Retinal pigment epithelial cell (primary cell): ENCODE measurements at regions not wholly inside any gene's neighbourhood (a gene's known extent, or its start where the extent isn't known, plus 50 kb on each side); places are given as distances from the start of the nearest gene placed in this dataset.
"Not testable (repeated sequence)": the region's sequence is repeated elsewhere in the genome, so short reads cannot be mapped to it uniquely, and the experiment has no call there.

Experiments
- DNase-seq: peaks from one replicate; pipeline ENCODE4 v3.0.0-alpha.2; 2010; ENCODE audit warnings: low read depth
- H3K4me3 ChIP-seq: 2 replicates; pipeline ENCODE4 v1.5.1; 2011; ENCODE audit warnings: mild to moderate bottlenecking, low read length, control low read depth, moderate library complexity
- CTCF ChIP-seq: conservative IDR thresholded peaks from 2 replicates; pipeline ENCODE4 v1.5.1; 2011; ENCODE audit warnings: low read depth, low read length, control low read depth, inconsistent platforms

DNA sequence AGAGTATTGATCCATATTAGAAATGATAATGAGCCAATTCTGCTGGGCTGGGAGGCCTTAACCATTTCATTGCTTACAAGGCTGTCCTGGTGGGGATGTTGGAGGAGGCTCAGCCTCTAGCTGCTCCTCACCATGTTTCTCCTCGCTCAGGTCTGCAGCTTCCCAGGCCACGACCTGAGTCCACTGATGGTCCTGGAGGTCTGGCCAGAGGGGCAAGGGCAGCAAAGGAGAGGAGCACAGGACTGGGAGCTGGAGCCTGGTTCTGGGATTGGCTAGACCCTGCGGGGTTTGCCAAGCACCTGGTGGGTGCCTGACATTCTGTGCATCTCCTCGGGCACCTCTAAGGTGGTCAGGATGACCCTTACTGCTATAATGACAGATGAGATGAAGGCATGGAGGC, 92.6 kb downstream of the KIF26A start:
- no peak for DNase-seq
- no peak overlapping the region for H3K4me3 ChIP-seq
- no peak for TF ChIP-seq CTCF

GRCh38 chr14:104232070-104232484, 93.7 kb downstream of the KIF26A start:
- H3K4me3 ChIP-seq: no peak overlapping the region
- no peak for TF ChIP-seq CTCF
- no peak for DNase-seq

DNA sequence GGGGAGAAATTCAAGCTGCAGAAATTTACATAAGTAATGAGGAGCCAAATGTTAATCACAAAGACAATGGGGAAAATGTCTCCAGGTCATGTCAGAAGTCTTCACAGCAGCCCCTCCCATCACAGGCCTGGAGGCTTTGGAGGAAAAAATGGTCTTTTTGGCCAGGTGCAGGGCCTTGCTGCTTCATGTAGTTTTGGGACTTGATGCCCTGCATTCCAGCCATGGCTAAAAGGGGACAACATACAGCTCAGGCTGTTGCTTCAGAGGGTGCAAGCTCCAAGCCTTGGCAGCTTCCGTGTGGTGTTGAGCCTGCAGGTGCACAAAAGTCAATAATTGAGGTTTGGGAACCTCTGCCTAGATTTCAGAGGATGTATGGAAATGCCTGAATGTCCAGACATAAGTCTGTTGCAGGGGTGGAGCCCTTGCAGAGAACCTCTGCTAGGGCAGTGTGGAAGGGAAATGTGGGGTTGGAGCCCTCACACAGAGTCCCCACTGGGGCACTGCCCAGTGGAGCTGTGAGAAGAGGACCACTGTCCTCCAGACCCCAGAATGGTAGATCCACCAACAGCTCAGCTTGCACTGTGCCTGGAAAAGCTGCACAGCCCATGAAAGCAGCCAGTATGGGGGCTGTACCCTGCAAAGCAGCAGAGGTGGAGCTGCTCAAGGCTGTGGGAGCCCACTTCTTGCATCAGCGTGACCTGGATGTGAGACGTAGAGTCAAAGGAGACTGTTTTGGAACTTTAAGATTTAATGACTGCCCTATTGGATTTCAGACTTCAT, 95.8 kb downstream of the KIF26A start:
- not testable (repeated sequence) for DNase-seq, H3K4me3 ChIP-seq

DNA sequence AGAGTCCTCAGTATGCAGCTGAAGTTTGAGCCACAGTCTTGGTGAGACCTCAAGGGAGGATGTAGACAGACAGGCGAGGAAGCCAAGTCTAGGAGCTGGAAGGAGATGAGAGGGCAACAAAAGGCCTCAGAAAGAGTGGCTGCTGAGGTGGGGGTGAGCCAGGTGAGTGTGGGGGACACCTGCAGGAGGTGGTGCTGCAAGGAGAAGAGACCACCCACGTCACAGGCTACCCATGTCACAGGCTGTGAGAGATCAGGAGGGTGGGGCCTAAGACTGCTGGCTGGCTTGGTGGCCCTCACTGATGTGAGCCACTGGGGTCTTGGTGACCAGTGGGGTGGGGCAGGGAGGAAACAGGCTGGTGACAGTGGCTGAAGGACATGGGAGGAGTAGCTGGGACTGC, 97.3 kb downstream of the KIF26A start:
- DNase-seq: no peak
- no peak for TF ChIP-seq CTCF
- no peak overlapping the region for H3K4me3 ChIP-seq

DNA sequence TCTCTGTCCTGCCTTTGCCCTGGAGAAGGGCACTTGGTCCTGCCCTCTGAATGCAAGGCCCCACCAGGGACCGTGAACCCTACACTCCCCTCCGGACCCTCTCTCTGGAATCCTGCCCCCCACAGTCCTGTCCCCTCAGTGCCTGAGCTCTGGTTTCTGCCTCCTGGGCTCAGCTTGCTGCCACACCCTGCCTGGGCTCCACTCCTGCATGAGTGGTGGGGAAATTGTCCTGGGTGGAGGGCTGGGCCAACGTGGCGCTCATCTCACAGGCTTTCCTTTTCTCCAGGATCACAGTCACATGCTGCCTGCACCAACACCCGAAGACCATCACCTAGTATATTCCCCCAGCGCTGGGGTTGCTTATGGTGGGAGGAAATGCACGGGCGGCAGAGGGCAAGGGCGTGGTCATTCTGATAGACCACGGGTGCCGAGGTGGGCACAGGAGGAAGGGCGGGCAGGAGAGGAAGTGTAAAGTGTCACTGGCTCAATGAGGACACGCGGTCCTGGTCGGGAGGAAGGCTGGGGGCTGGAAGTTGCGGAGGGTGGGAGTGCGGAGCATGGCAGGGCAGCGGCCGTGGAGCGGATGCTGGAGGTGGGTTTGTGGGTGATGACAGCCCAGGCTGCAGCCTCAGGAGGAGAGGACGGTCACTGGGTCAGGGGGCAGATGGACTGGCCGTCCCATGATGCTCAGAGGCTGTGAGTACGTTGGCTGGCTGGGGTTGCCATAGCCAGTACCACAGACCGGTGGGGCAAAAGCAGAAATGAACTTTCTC, 99.5 kb downstream of the KIF26A start:
- TF ChIP-seq CTCF: no peak
- no peak for DNase-seq

DNA sequence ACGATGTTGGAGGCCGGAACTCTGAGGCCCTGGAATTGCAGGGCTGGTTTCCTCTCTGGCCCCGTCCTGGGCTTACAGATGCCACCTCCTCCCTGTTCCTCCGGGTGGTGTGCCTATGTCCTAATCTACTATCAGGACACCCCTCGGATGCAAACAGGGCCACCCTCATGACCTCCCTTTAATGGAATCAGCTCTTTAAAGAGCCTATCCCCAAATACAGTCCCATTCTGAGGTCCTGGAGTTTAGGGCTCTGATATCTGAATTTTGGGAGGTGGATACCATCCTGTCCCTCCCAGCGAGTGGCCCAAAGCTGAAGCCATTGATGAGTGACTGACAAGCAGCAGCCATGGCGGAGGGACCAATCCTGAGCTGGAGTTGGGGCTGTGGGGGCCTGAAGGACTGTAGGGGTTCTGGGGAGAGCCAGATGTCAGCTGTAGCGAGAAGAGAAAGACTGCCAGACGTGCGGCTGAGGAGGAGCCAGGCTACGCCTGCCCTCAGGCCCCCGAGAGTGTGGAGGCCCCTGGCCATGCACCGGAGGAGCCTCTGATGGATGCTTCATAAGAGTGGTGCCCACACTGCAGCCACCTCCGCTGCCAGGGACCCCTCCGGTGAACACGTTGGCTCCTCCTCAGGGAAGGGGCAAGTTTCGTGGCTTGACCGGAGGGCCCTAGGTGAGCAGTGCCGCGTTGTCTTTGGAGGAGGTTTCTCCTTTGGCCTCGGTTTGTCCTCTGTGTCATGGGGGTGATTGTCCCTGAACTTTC, 100.2 kb downstream of the KIF26A start:
- DNase-seq: no peak
- TF ChIP-seq CTCF: no peak
- no peak overlapping the region for H3K4me3 ChIP-seq

More for the DNA sequence above, 99.5 kb downstream of the KIF26A start:
- no peak overlapping the region for H3K4me3 ChIP-seq

DNA sequence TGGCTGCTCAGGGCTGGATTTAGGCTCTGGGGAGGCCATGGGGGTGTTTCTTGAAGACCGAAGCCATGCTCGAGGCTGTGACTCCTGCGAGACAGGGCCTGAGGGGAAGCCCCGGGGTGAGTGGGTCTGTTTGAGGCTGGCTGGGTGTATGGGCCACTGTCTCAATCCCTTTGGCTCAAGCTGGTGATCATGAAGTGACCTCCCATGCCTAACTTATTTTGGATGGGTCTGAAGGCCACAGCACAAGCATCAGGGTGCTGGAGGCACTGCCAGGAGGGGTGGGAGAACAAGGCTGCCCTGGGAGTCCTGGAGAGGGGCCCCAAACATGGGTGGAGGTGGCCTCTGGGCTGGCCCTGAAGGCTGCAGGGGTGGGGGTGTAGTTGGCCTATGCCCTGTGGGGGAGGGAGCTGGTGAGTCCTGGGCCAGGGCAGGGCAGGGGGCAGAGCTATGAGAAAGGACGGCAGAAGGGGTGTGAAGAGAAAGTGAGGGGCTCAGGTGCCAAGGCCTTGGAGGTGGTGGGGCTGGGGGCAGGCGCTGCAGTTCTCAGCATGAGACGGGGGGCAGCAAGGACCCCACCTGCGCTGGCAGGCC, 100.9 kb downstream of the KIF26A start:
- no peak overlapping the region for H3K4me3 ChIP-seq
- no peak for TF ChIP-seq CTCF
- no peak for DNase-seq
